Peyer's patch (tissue), 4 donors: ENCODE measurements at regions not wholly inside any gene's neighbourhood (a gene's known extent, or its start where the extent isn't known, plus 50 kb on each side); places are given as distances from the start of the nearest gene placed in this dataset.
A peak's percentile ranks its signal among the peaks of the same experiment; 100 is the strongest.

Source experiments
- DNase-seq, 3 donors: peaks; one replicate each; pipeline ENCODE4 v3.0.0-alpha.2; 2017 to 2019
- H3K27ac ChIP-seq, 4 donors: fragments of 200-600 bp; sonication (generic); one replicate each; pipeline ENCODE4 v1.5.1; 2016 to 2019
- H3K27me3 ChIP-seq, 2 donors: fragments of 200-600 bp; sonication (generic); one replicate each; pipeline ENCODE4 v1.5.1; 2019
- H3K36me3 ChIP-seq, 3 donors: fragments of 200-600 bp; sonication (generic); one replicate each; pipeline ENCODE4 v1.5.1; 2016 to 2019
- H3K4me1 ChIP-seq, 4 donors: fragments of 200-600 bp; sonication (generic); one replicate each; pipeline ENCODE4 v1.5.1; 2016 to 2019
- H3K4me3 ChIP-seq, 4 donors: fragments of 200-600 bp; sonication (generic); 1 replicate in 3 of 4; 2 replicates in 1 of 4; pipeline ENCODE4 v1.5.1; 2016 to 2019; ENCODE audit warnings: mild to moderate bottlenecking in 1 of 4
- H3K9me3 ChIP-seq, 4 donors: fragments of 200-600 bp; sonication (generic); one replicate each; pipeline ENCODE4 v1.5.1; 2016 to 2019; ENCODE audit warnings: mild to moderate bottlenecking in 1 of 4
- CTCF ChIP-seq, 6 experiments: fragments of 450-650 bp in 4 of 6; fragments of 200-600 bp in 2 of 6; sonication (generic) in 1 of 6; IDR thresholded peaks; one replicate each; pipeline ENCODE4 v1.5.1; 2017 to 2019; ENCODE audit warnings: antibody characterized with exemption in 6 of 6, mild to moderate bottlenecking in 3 of 6, moderate library complexity in 1 of 6
- POLR2A ChIP-seq, 2 donors: fragments of 450-650 bp; IDR thresholded peaks; one replicate each; pipeline ENCODE4 v1.5.1; 2017; ENCODE audit warnings: antibody characterized with exemption in 2 of 2, mild to moderate bottlenecking in 2 of 2, moderate library complexity in 2 of 2

- Histone ChIP-seq H3K4me3 (no peak overlapping the region), H3K9me3 (no peaks in the 10 kb centered on the region), H3K36me3 (no peaks in the 10 kb centered on the region), H3K27me3 (no peaks in the 10 kb centered on the region), H3K4me1 (no peaks in the 10 kb centered on the region), H3K27ac (no peak overlapping the region)
- TF ChIP-seq CTCF (IDR thresholded peaks at IDR 0.05): no peak
- no peak for TF ChIP-seq POLR2A (IDR thresholded peaks at IDR 0.05)
- no peak for DNase-seq
Measured at GRCh38 chr6:22826961-22827360, 257.6 kb downstream of the HDGFL1 start.

GRCh38 chr6:22827760-22828159 is 258.4 kb downstream of the HDGFL1 start:
- no peaks in the 10 kb centered on the region for H3K4me1 ChIP-seq
- no peak for TF ChIP-seq POLR2A (IDR thresholded peaks at IDR 0.05)
- TF ChIP-seq CTCF (IDR thresholded peaks at IDR 0.05): no peak
- no peaks in the 10 kb centered on the region for H3K9me3 ChIP-seq
- no peaks in the 10 kb centered on the region for H3K27me3 ChIP-seq
- H3K36me3 ChIP-seq: no peaks in the 10 kb centered on the region
- H3K27ac ChIP-seq: no peak overlapping the region
- no peak for DNase-seq
- H3K4me3 ChIP-seq: no peak overlapping the region

- Histone ChIP-seq H3K27me3 (no peaks in the 10 kb centered on the region), H3K27ac (no peak overlapping the region), H3K9me3 (no peaks in the 10 kb centered on the region), H3K4me3 (no peak overlapping the region), H3K36me3 (no peaks in the 10 kb centered on the region), H3K4me1 (no peaks in the 10 kb centered on the region)
- TF ChIP-seq POLR2A (IDR thresholded peaks at IDR 0.05) (no peak), CTCF (IDR thresholded peaks at IDR 0.05) (peak in 4 of 6 experiments; percentile 5 to 45 (median 32))
- DNase-seq: no peak
Measured at GRCh38 chr6:22828179-22829062, 259.1 kb downstream of the HDGFL1 start.

GRCh38 chr6:22829070-22829469 is 259.7 kb downstream of the HDGFL1 start:
- Histone ChIP-seq H3K4me3 (no peak overlapping the region), H3K27ac (no peak overlapping the region), H3K4me1 (no peaks in the 10 kb centered on the region), H3K9me3 (no peaks in the 10 kb centered on the region), H3K27me3 (no peaks in the 10 kb centered on the region), H3K36me3 (no peaks in the 10 kb centered on the region)
- no peak for DNase-seq
- TF ChIP-seq CTCF (IDR thresholded peaks at IDR 0.05) (no peak), POLR2A (IDR thresholded peaks at IDR 0.05) (no peak)

GRCh38 chr6:22830463-22830862 is 261.1 kb downstream of the HDGFL1 start:
- no peaks in the 10 kb centered on the region for H3K4me1 ChIP-seq
- H3K27ac ChIP-seq: no peak overlapping the region
- no peaks in the 10 kb centered on the region for H3K9me3 ChIP-seq

More at GRCh38 chr6:22830463-22830862, 261.1 kb downstream of the HDGFL1 start:
- Histone ChIP-seq H3K4me3 (no peak overlapping the region), H3K36me3 (no peaks in the 10 kb centered on the region), H3K27me3 (no peaks in the 10 kb centered on the region)
- DNase-seq: no peak
- no peak for TF ChIP-seq POLR2A (IDR thresholded peaks at IDR 0.05)
- no peak for TF ChIP-seq CTCF (IDR thresholded peaks at IDR 0.05)
